ENCODE measurements at regions not wholly inside any gene's neighbourhood (a gene's known extent, or its start where the extent isn't known, plus 50 kb on each side); places are given as distances from the start of the nearest gene placed in this dataset.

GRCh38 chr12:79534029-79534867 is 156.5 kb downstream of the PAWR start:
- Mint-ChIP-seq H3K36me3 (ENCODE audit: low read depth, unreplicated experiment) (peaks cover 4% of the 10 kb centered on the region), H3K9me3 (ENCODE audit: unreplicated experiment) (no peaks in the 10 kb centered on the region), H3K27ac (ENCODE audit: unreplicated experiment) (no peak overlapping the region), H3K4me3 (ENCODE audit: unreplicated experiment) (no peak overlapping the region), H3K27me3 (ENCODE audit: unreplicated experiment) (peaks cover 2% of the 10 kb centered on the region), H3K4me1 (ENCODE audit: unreplicated experiment) (no peaks in the 10 kb centered on the region)
- no peak for DNase-seq (ENCODE audit: low spot score)
- no peak for TF ChIP-seq CTCF (IDR thresholded peaks at IDR 0.05; ENCODE audit: unreplicated experiment)

DNA sequence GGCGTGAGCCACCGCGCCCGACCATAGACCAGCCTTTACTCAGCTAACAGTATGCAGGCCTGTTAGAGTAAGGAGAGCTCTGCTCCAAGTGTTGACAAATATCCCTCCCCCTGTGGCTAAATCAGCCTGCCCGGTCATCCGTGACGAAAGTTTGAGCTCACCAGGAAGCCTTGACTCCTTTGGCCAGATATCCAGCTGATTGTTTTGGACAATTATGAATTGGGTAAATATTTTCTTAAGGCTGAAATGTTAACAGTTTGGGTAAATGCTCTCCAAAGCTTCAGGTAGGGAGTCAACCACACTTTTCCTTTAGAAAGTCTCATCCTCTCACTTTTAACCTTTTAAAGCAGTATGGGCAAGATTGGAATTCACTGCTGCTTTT is 157.9 kb downstream of the PAWR start:
- Mint-ChIP-seq H3K4me3 (ENCODE audit: unreplicated experiment) (no peak overlapping the region), H3K4me1 (ENCODE audit: unreplicated experiment) (no peaks in the 10 kb centered on the region), H3K9me3 (ENCODE audit: unreplicated experiment) (no peaks in the 10 kb centered on the region), H3K27me3 (ENCODE audit: unreplicated experiment) (peaks cover 2% of the 10 kb centered on the region), H3K27ac (ENCODE audit: unreplicated experiment) (no peak overlapping the region), H3K36me3 (ENCODE audit: low read depth, unreplicated experiment) (peaks cover 4% of the 10 kb centered on the region)
- no peak for DNase-seq (ENCODE audit: low spot score)
- TF ChIP-seq CTCF (IDR thresholded peaks at IDR 0.05; ENCODE audit: unreplicated experiment): no peak

GRCh38 chr12:79531518-79531917 is 159.2 kb downstream of the PAWR start:
- H3K4me3 Mint-ChIP-seq (ENCODE audit: unreplicated experiment): no peak overlapping the region
- H3K27ac Mint-ChIP-seq (ENCODE audit: unreplicated experiment): no peak overlapping the region
- no peak for DNase-seq (ENCODE audit: low spot score)
- peaks cover 2% of the 10 kb centered on the region for H3K27me3 Mint-ChIP-seq (ENCODE audit: unreplicated experiment)
- TF ChIP-seq CTCF (IDR thresholded peaks at IDR 0.05; ENCODE audit: unreplicated experiment): no peak
- peaks cover 4% of the 10 kb centered on the region for H3K36me3 Mint-ChIP-seq (ENCODE audit: low read depth, unreplicated experiment)
- H3K9me3 Mint-ChIP-seq (ENCODE audit: unreplicated experiment): no peaks in the 10 kb centered on the region
- H3K4me1 Mint-ChIP-seq (ENCODE audit: unreplicated experiment): no peaks in the 10 kb centered on the region

- no peak for TF ChIP-seq CTCF (IDR thresholded peaks at IDR 0.05; ENCODE audit: unreplicated experiment)
- Mint-ChIP-seq H3K9me3 (ENCODE audit: unreplicated experiment) (no peaks in the 10 kb centered on the region), H3K4me1 (ENCODE audit: unreplicated experiment) (peaks cover 13% of the 10 kb centered on the region), H3K36me3 (ENCODE audit: low read depth, unreplicated experiment) (no peaks in the 10 kb centered on the region), H3K27ac (ENCODE audit: unreplicated experiment) (no peak overlapping the region), H3K4me3 (ENCODE audit: unreplicated experiment) (no peak overlapping the region), H3K27me3 (ENCODE audit: unreplicated experiment) (no peaks in the 10 kb centered on the region)
- DNase-seq (ENCODE audit: low spot score): no peak
Observed at GRCh38 chr12:79527473-79527872, 163.3 kb downstream of the PAWR start.

- Mint-ChIP-seq H3K27ac (ENCODE audit: unreplicated experiment) (no peak overlapping the region), H3K27me3 (ENCODE audit: unreplicated experiment) (no peaks in the 10 kb centered on the region), H3K4me1 (ENCODE audit: unreplicated experiment) (peaks cover 14% of the 10 kb centered on the region), H3K36me3 (ENCODE audit: low read depth, unreplicated experiment) (no peaks in the 10 kb centered on the region), H3K9me3 (ENCODE audit: unreplicated experiment) (no peaks in the 10 kb centered on the region), H3K4me3 (ENCODE audit: unreplicated experiment) (no peak overlapping the region)
- no peak for TF ChIP-seq CTCF (IDR thresholded peaks at IDR 0.05; ENCODE audit: unreplicated experiment)
- DNase-seq (ENCODE audit: low spot score): no peak
Observed at GRCh38 chr12:79525357-79525756, 165.4 kb downstream of the PAWR start.

Data from endothelial cell (in vitro differentiated cells).